ENCODE measurements at regions not wholly inside any gene's neighbourhood (a gene's known extent, or its start where the extent isn't known, plus 50 kb on each side); places are given as distances from the start of the nearest gene placed in this dataset.

- no peak for DNase-seq (ENCODE audit: low spot score)
- TF ChIP-seq CTCF (IDR thresholded peaks at IDR 0.05; ENCODE audit: borderline replicate concordance, control extremely low read depth, extremely low read depth, insufficient read depth, missing control alignments): no peak
- in situ Hi-C loops (cut with MboI; ENCODE audit: low sequenced_read_pairs, unreplicated experiment): no loop called here
Measured at GRCh38 chr10:60711496-60711895, 66.8 kb upstream of the CDK1 start.

- no peak for DNase-seq (ENCODE audit: low spot score)
- TF ChIP-seq CTCF (IDR thresholded peaks at IDR 0.05; ENCODE audit: borderline replicate concordance, control extremely low read depth, extremely low read depth, insufficient read depth, missing control alignments): no peak
- in situ Hi-C loops (cut with MboI; ENCODE audit: low sequenced_read_pairs, unreplicated experiment): no loop called here
Measured at GRCh38 chr10:60710041-60710440, 68.2 kb upstream of the CDK1 start.

- TF ChIP-seq CTCF (IDR thresholded peaks at IDR 0.05; ENCODE audit: borderline replicate concordance, control extremely low read depth, extremely low read depth, insufficient read depth, missing control alignments): no peak
- no peak for DNase-seq (ENCODE audit: low spot score)
Measured at GRCh38 chr10:60708666-60709065, 69.6 kb upstream of the CDK1 start.

GRCh38 chr10:60707841-60708240 lies 70.4 kb upstream of the CDK1 start:
- no peak for TF ChIP-seq CTCF (IDR thresholded peaks at IDR 0.05; ENCODE audit: borderline replicate concordance, control extremely low read depth, extremely low read depth, insufficient read depth, missing control alignments)
- DNase-seq (ENCODE audit: low spot score): no peak
- in situ Hi-C loops (cut with MboI; ENCODE audit: low sequenced_read_pairs, unreplicated experiment): no loop called here

More at GRCh38 chr10:60708666-60709065, 69.6 kb upstream of the CDK1 start:
- in situ Hi-C loops (cut with MboI; ENCODE audit: low sequenced_read_pairs, unreplicated experiment): no loop called here

- in situ Hi-C loops (cut with MboI; ENCODE audit: low sequenced_read_pairs, unreplicated experiment): no loop called here
- no peak for TF ChIP-seq CTCF (IDR thresholded peaks at IDR 0.05; ENCODE audit: borderline replicate concordance, control extremely low read depth, extremely low read depth, insufficient read depth, missing control alignments)
- no peak for DNase-seq (ENCODE audit: low spot score)
Measured at GRCh38 chr10:60706146-60706545, 72.1 kb upstream of the CDK1 start.

- DNase-seq (ENCODE audit: low spot score): no peak
- in situ Hi-C loops (cut with MboI; ENCODE audit: low sequenced_read_pairs, unreplicated experiment): no loop called here
- TF ChIP-seq CTCF (IDR thresholded peaks at IDR 0.05; ENCODE audit: borderline replicate concordance, control extremely low read depth, extremely low read depth, insufficient read depth, missing control alignments): no peak
Measured at GRCh38 chr10:60705376-60705775, 72.9 kb upstream of the CDK1 start.

- no peak for DNase-seq (ENCODE audit: low spot score)
- in situ Hi-C loops (cut with MboI; ENCODE audit: low sequenced_read_pairs, unreplicated experiment): no loop called here
- TF ChIP-seq CTCF (IDR thresholded peaks at IDR 0.05; ENCODE audit: borderline replicate concordance, control extremely low read depth, extremely low read depth, insufficient read depth, missing control alignments): no peak
Measured at GRCh38 chr10:60704471-60704870, 73.8 kb upstream of the CDK1 start.
